HG03432 (cell line): ENCODE measurements at regions not wholly inside any gene's neighbourhood (a gene's known extent, or its start where the extent isn't known, plus 50 kb on each side); places are given as distances from the start of the nearest gene placed in this dataset.
A peak's percentile ranks its signal among the peaks of the same experiment; 100 is the strongest.
"Not testable (repeated sequence)": the region's sequence is repeated elsewhere in the genome, so short reads cannot be mapped to it uniquely, and the experiment has no call there.

Experiments
- ATAC-seq: cut with Tn5 transposase; IDR thresholded peaks from one replicate; pipeline ENCODE4 v1.9.1; 2021; ENCODE audit warnings: mild to moderate bottlenecking, moderate library complexity; ENCODE audit not compliant: unreplicated experiment

- ATAC-seq: peak; percentile 47
Measured at GRCh38 chr1:241447031-241447644, 72.4 kb downstream of the FH start.

- ATAC-seq: no peak
Measured at GRCh38 chr1:241444836-241445235, 74.7 kb downstream of the FH start.

GRCh38 chr1:241443561-241443960 is 76.0 kb downstream of the FH start:
- ATAC-seq: no peak

GRCh38 chr1:241442686-241443085 is 76.9 kb downstream of the FH start:
- no peak for ATAC-seq

GRCh38 chr1:241440904-241441303 is 78.7 kb downstream of the FH start:
- ATAC-seq: no peak

GRCh38 chr1:241438686-241439085 is 80.9 kb downstream of the FH start:
- ATAC-seq: not testable (repeated sequence)

GRCh38 chr1:241432241-241432640 is 75.2 kb upstream of the RGS7 start:
- ATAC-seq: no peak

- ATAC-seq: not testable (repeated sequence)
Measured at GRCh38 chr1:241425091-241425490, 68.1 kb upstream of the RGS7 start.

- ATAC-seq: no peak
Measured at GRCh38 chr1:241424480-241424971, 67.5 kb upstream of the RGS7 start.

GRCh38 chr1:241423541-241424479 is 66.8 kb upstream of the RGS7 start:
- ATAC-seq: peak; percentile 97

- ATAC-seq: no peak
Measured at GRCh38 chr1:241422470-241422869, 65.5 kb upstream of the RGS7 start.

- ATAC-seq: no peak
Measured at GRCh38 chr1:241419986-241420385, 63.0 kb upstream of the RGS7 start.

- no peak for ATAC-seq
Measured at GRCh38 chr1:241417258-241417657, 60.3 kb upstream of the RGS7 start.

- ATAC-seq: no peak
Measured at GRCh38 chr1:241413974-241414373, 57.0 kb upstream of the RGS7 start.

- peak; percentile 77 for ATAC-seq
Measured at GRCh38 chr1:241413386-241413785, 56.4 kb upstream of the RGS7 start.

- ATAC-seq: no peak
Measured at GRCh38 chr1:241412646-241413045, 55.6 kb upstream of the RGS7 start.

- no peak for ATAC-seq
Measured at GRCh38 chr1:241411776-241412338, 54.9 kb upstream of the RGS7 start.

GRCh38 chr1:241411056-241411775 is 54.2 kb upstream of the RGS7 start:
- ATAC-seq: no peak

- no peak for ATAC-seq
Measured at GRCh38 chr1:241408170-241408569, 51.2 kb upstream of the RGS7 start.
